HG02840 (cell line): ENCODE measurements at regions not wholly inside any gene's neighbourhood (a gene's known extent, or its start where the extent isn't known, plus 50 kb on each side); places are given as distances from the start of the nearest gene placed in this dataset.

ENCODE experiments used
- ATAC-seq: cut with Tn5 transposase; IDR thresholded peaks from one replicate; pipeline ENCODE4 v1.9.1; 2021; ENCODE audit warnings: mild to moderate bottlenecking, moderate library complexity, moderate number of reproducible peaks; ENCODE audit not compliant: unreplicated experiment, low FRiP score

DNA sequence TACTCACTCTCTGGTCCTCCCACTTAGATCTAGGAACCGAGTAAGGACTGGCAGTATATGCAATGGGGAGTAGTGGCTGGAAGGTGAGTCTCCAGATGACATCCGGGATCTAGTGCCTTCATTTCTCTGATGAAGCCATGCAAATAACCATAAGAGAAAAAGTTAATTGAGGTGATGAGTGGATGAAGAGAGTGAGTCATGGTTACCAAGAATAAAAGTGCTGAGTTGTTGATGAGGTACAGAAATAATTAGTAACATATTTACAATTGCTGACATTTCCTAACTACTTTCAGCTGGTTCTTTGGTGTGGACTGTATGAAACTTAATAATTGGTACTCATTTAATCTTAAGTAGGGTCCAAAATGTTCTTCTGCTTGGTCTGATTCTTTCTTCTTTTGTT is 146.7 kb upstream of the PITX2 start:
- no peak for ATAC-seq

DNA sequence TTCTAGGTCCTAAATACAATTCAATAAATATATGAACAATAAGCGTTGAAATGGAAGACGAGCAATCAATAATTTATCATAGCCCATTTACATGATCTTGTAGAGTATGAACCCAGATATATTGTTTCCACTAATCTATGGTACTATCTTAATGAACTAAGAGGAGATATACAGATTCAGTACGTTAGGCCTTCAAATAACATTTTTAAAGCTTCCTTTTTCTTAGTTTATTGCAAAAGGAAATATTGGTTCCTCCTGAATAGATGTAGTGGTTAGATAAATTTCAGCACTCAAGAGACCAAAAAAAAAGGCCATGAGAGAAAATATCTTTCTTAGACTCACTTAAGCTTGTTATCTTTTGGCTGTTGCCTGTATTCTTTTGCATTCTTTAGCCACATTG is 147.5 kb upstream of the PITX2 start:
- ATAC-seq = no peak

DNA sequence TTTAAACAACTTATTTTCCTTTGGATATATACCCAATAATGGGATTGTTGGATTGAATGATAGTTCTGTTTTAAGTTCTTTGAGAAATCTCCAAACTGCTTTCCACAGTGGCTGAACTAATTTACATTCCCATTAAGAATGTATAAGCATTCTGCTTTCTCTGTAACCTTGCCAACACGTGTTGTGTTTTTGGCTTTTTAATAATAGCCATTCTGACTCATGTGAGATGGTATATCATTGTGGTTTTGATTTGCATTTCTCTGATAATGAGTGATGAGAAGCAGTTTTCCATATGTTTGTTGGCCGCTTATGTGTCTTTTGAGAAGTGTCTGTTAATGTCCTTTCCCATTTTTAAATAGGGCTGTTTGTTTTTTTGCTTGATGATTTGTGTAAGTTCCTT is 155.6 kb upstream of the PITX2 start:
- no peak for ATAC-seq

DNA sequence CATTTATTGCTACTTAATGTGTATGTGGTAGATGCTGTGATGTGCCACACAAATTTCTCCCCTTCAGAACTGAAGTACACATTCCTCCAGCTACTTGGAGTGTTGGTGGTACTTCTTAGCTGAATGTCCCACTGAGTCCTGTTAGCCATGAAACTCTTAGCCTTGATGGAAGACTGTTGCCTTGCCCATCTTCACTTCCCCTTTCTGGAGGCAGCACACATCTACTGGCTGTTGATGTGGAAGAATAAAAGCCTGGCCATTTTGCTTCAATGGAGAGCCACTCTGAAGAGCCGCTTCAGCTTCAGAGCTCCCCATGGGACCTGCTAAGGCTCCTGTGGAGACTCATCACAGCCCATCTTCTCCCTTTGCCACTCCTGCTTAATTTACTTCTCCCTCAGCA is 157.7 kb upstream of the PITX2 start:
- no peak for ATAC-seq

DNA sequence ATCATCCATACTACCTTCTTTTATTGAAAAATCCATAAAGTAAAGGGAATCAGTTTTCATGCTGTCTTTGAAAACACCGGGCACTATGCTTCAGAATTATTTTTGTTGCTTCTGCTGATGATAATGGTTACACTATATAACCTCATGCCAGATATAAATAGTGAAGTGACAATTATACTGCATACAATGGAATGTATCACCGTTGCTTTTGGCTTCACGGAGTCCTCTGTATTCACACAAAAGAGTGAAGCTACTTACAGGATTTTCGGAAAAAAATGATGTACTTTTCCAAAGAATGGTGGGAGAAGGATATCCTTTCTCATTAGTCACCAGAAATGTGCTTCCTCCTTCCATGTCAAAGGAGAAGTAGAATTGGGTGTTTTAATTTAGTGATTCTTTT is 159.1 kb upstream of the PITX2 start:
- ATAC-seq = no peak

DNA sequence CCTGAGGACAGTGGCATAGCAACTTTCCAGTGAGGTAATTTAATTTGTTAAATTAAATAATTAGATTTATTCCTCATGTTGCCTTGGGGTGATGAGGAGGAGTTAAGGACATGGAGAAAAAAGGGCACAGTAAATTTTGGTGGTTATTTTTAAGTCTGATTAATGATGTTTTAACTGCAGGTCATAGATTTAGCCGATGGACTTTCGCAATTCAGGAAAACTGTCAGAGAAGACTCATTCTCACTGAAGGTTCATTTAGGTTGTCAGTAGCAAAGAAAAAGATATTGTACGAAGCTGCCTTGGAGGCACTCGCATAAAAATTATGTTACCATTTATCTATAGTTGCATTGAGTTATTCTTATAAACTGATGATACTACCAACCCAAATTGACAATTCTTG is 164.2 kb upstream of the PITX2 start:
- no peak for ATAC-seq

DNA sequence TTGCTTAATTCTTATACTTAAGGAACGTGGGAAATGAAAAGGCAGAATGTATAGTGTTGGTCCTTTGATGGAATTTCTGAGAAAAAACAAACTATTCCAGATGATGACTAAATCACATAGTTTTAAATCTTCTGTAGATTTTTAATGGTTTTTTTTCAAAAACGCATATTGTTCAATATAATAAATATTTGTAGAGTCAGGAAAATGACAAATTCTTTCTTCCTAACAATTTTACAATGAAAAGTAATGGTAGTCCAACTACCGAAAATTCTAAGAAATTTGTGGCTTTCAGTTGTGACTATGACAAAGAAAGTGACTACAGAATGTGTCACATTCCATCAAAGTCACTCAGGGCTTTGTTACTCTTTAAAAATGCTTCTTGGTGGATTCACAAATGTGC is 164.8 kb upstream of the PITX2 start:
- ATAC-seq = no peak

DNA sequence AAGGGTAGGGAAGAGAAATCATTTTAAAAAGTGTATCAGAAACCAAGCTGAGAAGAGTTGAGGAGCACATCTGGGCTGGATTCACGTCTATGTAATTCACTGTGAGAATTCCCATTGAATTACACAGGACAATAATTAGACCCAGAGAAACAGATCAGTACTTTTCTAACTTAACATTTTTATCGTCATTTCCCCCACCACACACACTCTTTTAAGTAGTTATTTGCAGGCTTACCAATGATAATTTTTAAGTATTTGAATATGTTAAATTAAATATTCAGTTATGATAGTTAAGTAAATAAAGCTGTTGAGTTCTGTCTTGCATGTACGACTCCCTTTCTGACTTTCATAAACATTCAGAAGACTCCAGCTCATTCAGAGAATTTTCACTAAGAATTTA is 165.4 kb upstream of the PITX2 start:
- no peak for ATAC-seq

DNA sequence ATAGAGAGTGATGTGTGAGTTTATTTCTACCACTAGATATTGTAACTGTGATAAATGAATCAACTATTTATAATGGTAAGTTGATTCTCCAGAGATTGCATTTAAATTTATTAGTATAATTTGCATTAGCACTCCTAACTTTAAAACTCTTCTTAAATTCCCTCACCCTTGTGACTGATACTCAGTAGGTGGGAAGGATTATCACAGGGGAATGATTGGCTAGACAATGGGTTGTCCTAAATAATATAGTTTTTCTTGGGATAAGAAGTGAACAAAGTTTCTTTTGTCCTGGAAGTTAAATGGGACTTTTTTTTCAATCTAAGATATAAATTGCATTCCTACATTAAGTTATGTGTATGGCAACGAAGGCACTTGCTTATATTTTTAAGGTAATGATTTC is 169.2 kb upstream of the PITX2 start:
- no peak for ATAC-seq

DNA sequence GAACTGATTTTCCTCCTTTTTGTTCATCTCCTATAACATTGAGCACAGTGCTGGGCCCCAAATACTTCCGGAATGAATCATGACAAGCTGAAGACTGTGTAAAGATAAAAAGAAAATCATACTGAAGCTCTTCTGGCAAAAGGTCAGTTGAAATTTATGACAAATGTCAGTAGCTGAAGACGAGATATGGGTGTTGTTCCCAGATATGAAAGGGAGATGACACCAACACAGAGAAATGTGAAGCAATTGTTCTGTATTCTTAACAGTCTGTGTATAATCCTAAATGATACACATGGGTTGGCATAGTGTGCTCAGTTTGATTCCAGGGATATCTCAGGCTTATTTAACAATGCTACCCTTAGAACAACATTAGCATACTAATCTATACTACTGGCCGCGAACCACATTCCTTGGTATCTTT is 170.5 kb upstream of the PITX2 start:
- no peak for ATAC-seq

DNA sequence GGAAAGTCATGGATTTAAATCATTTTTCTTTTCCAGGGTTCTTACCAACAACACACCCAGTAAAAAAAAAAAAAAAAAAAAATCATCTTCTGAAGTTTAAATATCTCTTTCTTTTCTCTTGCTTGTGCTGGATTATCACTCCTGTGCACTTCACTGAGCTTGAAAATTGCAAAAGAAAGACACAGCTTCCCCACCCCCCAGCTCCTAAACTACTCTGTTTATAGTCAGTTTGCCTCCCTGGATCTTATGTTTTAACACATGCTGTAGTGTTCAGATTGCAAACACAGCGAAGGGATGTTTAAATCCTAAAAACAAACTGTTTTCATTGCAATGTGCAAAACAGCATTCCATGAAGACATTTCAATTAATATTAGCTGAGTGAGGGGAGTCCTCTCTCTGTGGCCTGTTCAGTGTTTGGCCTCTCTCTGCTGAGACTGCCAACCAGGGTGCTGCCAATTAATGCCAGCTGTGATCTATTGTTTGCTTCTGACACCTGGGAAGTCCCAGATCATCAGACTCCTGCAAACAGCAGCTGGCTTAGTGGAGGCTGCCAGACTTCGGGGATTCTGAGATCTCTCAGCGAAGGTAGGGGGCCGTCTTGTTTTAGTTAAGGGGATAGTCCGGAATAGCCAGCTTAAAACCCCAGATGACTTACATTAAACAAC is 171.1 kb upstream of the PITX2 start:
- ATAC-seq = no peak

DNA sequence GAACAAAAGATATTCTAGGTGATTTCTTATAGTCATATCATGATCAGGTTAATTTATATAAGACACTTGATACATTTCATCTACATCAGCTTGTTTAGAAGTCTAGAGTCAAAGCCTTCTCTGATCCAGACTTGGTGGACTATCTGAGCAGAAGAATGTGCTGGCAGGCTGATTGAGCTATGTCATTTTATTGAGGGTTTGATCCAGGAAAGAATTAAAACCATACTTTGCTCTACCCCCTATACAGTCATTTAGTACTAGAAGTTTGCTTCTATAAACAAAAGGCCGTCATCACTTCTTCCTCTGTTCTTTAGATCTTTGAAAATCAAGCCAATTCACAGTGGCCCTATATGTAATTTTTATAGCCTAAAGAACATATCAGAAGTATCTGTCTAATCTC is 173.1 kb upstream of the PITX2 start:
- ATAC-seq = no peak

DNA sequence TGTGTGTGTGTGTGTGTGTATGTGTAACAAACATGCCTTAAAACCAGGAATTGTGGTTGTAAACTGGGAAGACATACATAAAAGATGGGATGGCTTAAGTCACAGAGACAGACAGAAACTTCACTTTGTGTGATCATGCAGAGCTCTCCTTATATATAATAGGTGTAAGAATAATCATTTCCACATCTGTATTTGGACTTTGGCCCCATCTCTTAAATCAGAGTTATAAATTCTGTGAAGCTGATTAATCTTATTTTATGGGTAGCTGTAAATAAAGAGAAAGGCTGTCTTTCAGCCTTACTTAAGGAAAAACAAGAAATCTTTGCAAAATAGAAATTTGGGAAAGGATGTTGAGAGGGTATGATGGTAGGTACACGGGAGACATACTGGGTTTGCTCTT is 174.6 kb upstream of the PITX2 start:
- ATAC-seq = no peak

DNA sequence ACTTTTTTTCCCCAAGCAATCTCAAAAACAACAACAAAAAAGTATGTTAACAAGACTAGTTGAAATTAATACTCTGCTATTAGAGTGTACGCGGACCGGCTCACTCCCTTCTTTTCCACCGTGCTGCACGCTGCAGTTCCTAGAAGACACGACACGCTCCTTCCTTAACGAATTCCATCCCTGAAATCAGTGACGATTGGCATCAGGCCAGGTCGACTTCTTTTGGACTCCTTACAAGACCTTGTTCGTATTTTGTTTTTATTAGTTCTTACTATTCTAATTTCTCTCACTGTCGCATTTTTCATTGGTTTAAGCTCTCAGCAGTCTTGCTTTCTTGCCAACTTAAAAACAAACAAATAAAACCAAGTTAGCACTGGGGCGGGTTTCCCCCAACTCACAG is 175.8 kb upstream of the PITX2 start:
- ATAC-seq = no peak

DNA sequence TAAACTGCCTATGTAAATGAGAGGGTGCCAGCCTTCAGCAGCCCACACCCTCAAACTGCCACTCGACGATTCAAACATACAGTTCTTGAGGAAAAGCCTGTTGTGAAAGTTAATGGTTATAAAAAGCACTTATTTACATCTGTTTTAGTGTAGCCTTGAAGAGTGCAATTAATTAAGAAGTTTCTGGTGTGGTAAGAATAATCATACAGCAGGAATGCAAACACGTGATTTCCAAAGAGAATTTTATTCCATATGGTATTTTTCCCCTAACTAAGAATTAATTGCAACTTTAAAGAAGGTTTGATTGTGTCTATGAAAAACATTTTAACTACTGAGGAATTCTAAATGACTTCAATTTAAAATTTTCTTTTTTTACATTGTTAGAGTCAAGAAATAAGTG is 176.3 kb upstream of the PITX2 start:
- no peak for ATAC-seq

DNA sequence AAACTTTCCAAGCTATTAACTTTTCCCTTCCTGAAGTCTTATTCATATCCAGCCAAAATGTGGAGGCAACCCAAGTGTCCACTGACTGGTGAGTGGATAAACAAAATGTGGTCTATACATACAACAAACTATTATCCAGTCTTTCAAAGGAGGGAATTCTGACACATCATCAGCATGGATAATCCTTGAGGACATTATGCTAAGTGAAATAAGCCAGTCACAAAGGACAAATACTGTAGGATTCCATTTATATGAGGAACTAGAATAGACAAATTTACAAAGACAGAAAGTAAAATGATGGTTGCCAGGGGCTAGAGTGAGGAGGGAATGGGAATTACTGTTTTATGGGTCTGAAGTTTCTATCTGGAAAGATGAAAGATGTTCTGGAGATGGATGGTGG is 178.7 kb upstream of the PITX2 start:
- no peak for ATAC-seq

DNA sequence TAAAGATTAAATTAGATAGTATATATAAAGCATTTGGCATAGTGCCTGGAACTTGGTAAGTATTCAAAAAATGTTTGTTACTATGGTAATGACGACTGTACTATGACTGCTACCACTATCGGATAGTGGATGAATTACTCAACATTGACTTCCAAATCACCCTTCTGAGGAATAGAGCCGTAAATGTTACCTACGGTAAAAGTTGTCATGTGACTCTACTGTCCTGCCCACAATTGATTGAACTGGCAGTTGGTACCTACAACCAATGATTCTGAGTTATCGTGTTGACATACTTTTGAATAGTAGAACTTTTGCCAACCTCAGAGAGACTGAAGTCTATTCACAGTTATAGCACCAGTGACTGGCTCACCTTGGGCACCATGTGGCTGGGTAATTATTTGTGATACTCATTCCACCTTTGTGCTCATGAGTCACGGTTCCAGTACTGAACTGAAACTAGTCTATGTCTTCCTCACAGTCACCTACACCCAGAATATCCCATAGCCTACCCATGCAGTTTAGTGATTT is 185.5 kb upstream of the PITX2 start:
- ATAC-seq = no peak

DNA sequence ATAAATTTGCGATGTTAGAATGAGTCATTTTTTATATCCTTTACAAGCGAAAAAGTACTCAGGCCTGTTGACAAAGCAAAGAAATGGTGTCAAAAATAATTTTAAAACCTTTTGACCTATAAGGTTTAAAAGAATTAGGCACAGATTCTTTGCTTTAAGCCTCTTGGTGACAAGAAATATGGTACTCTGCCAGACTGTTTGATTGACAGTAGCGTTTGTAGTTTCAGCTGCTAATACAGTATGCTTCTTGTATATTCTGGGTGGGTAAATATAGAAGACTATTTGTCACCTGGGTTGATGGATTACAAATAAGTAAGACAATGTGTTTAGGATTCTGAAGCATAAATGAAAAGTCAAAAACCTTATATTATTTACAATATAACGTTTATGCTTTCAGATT is 193.1 kb upstream of the PITX2 start:
- no peak for ATAC-seq

DNA sequence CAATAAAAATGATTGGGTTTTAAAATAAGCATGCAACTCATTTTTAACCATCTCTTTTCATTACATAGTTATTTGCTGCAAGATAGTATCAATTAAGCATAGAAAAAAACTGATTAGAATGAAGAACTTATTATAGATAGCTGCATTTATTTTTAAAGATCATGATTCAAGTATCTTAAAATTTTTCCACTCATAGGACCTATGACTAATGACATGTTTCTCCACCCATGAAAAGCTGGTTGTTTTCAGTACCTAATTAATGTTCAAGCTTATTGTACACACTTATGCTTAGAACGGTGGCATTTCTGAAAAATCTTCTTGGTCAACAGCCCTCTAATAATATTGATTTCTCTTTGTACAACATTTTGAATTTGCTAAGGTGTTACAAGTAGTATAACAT is 193.5 kb upstream of the PITX2 start:
- ATAC-seq = no peak

DNA sequence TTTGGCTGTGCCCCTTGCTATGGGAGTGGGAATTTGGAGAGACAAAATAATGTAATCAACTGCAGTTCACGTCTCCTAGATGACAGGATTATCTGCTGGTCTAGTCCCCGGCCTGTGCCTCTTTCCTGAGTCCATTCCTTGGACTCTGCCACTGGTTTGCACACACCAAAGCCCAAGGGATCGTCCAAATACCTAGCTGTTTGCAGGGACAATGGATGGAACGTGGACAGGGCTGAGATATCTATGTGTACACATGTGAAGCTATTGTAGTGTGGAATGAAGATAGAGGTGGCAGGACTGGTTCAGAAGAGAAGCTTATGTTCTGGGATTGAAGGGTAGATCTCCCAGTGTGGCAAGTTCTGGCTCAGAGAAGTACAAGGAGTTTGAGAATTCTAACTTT is 198.3 kb upstream of the PITX2 start:
- no peak for ATAC-seq

DNA sequence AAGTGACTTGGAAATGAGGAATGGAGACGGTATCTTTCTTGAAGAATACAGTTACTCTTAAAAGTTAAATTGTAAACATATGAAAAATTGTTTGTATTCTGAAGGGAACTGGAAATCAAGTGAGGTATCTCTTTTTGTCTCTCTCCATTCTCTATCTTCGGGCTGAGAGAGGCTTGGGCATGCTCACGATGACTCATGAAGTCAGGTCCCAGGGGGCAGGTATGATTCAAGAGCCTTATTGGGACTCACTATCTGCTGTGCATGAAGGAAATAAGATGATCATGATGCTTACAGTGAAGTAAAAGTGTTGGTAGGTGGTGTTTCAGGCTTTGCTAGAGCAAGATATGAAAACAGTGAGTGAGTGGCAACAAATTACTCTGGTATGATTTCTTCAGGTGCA is 200.4 kb upstream of the PITX2 start:
- no peak for ATAC-seq

DNA sequence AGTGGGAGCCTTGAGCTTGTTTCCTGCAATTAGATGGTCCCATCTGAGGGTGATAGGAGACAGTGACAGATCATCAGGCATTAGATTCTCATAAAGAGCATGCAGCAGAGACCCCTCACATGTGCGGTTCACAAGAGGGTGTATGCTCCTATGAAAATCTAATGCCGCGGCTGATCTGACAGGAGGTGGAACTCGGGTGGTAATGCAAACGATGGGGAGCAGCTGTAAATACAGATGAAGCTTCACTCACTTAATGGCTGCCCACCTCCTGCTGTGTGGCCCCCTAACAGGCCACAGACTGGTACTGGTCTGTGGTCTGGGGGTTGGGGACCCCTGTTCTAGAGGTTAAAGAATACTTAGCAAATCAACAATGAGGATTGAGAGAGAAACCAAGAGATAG is 201.5 kb upstream of the PITX2 start:
- no peak for ATAC-seq

DNA sequence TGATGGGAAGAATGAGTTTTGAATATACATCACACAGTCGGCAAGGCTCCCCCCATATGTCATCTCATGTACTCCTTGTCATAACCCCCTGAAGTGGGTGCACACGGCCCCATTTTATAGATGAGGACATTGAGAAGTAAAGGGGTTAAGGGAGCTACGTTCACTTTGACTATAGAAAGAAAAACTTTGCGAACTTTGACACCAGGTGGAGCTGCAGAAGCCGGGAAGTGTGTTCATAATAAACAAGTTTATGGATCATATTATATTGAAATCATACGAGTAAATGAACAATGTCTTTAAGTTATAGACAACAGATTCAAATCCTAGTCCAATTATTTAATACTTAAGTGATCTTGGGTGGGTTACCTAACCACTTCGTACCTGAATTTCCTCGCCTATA is 203.8 kb upstream of the PITX2 start:
- ATAC-seq = no peak
